MM.1S (cell line): ENCODE measurements at regions not wholly inside any gene's neighbourhood (a gene's known extent, or its start where the extent isn't known, plus 50 kb on each side); places are given as distances from the start of the nearest gene placed in this dataset.

Source experiments
- DNase-seq: peaks from one replicate; pipeline ENCODE4 v3.0.0-alpha.2; 2015
- H2AFZ ChIP-seq: fragments of 300-600 bp; sonication (generic); 2 replicates; pipeline ENCODE4 v1.6.0; 2016; ENCODE audit warnings: antibody characterized with exemption, low read length
- H3F3A ChIP-seq: fragments of 300-600 bp; sonication (generic); 2 replicates; pipeline ENCODE4 v1.6.1; 2016; ENCODE audit warnings: mild to moderate bottlenecking, antibody characterized with exemption, low read length, moderate library complexity, mixed read lengths; ENCODE audit not compliant: insufficient read depth
- H3K27ac ChIP-seq: fragments of 300-600 bp; sonication (generic); 2 replicates; pipeline ENCODE4 v1.5.1; 2016; ENCODE audit warnings: mild to moderate bottlenecking, low read length
- H3K27me3 ChIP-seq: fragments of 300-600 bp; sonication (generic); replicated peaks from 2 replicates; pipeline ENCODE4 v1.6.0; 2016; ENCODE audit warnings: low read length; ENCODE audit not compliant: insufficient read depth
- H3K36me3 ChIP-seq: fragments of 300-600 bp; sonication (generic); replicated peaks from 2 replicates; pipeline ENCODE4 v1.6.1; 2016; ENCODE audit warnings: mild to moderate bottlenecking, low read length, mixed read lengths; ENCODE audit not compliant: insufficient read depth
- H3K4me1 ChIP-seq: fragments of 300-600 bp; sonication (generic); 2 replicates; pipeline ENCODE4 v1.6.1; 2016; ENCODE audit warnings: low read length, mixed read lengths
- H3K4me2 ChIP-seq: fragments of 300-600 bp; sonication (generic); 2 replicates; pipeline ENCODE4 v1.6.0; 2016; ENCODE audit warnings: low read depth, low read length
- H3K4me3 ChIP-seq: fragments of 300-600 bp; sonication (generic); 2 replicates; pipeline ENCODE4 v1.5.1; 2016; ENCODE audit warnings: low read length, mixed read lengths
- H3K79me2 ChIP-seq: fragments of 300-600 bp; sonication (generic); 2 replicates; pipeline ENCODE4 v1.6.1; 2016; ENCODE audit warnings: mixed run types, low read length, mixed read lengths
- H3K9ac ChIP-seq: fragments of 300-600 bp; sonication (generic); 2 replicates; pipeline ENCODE4 v1.6.1; 2016; ENCODE audit warnings: low read length, mixed read lengths
- H3K9me2 ChIP-seq: fragments of 300-600 bp; sonication (generic); replicated peaks from 2 replicates; pipeline ENCODE4 v1.6.1; 2016; ENCODE audit warnings: mild to moderate bottlenecking, low read length, mixed read lengths; ENCODE audit not compliant: insufficient read depth
- H3K9me3 ChIP-seq: fragments of 300-600 bp; sonication (generic); replicated peaks from 2 replicates; pipeline ENCODE4 v1.6.1; 2016; ENCODE audit warnings: mild to moderate bottlenecking, low read length, mixed read lengths; ENCODE audit not compliant: insufficient read depth
- H4K20me1 ChIP-seq: fragments of 300-600 bp; sonication (generic); 2 replicates; pipeline ENCODE4 v1.6.1; 2016; ENCODE audit warnings: mild to moderate bottlenecking, low read length, moderate library complexity, mixed read lengths; ENCODE audit not compliant: insufficient read depth
- CTCF ChIP-seq: fragments of 300-600 bp; sonication (generic); IDR thresholded peaks from 2 replicates; pipeline ENCODE4 v1.5.1; 2016; ENCODE audit warnings: antibody characterized with exemption, low read length, mixed read lengths
- EZH2 ChIP-seq: fragments of 300-600 bp; sonication (generic); optimal IDR thresholded peaks from 2 replicates; pipeline ENCODE3; 2017; ENCODE audit warnings: low read depth, mild to moderate bottlenecking, antibody characterized with exemption, low read length, mixed read lengths
- EZH2phosphoT487 ChIP-seq: fragments of 300-600 bp; sonication (generic); IDR thresholded peaks from 2 replicates; pipeline ENCODE4 v1.6.1; 2018; ENCODE audit warnings: antibody characterized with exemption, low read length

GRCh38 chr6:151721671-151722070 lies 85.8 kb upstream of the ESR1 start:
- no peaks in the 10 kb centered on the region for H3K9me2 ChIP-seq
- H3K27ac ChIP-seq = no peak overlapping the region
- no peak overlapping the region for H2AFZ ChIP-seq
- no peaks in the 10 kb centered on the region for H3K9me3 ChIP-seq
- H3K4me1 ChIP-seq = no peaks in the 10 kb centered on the region
- no peak overlapping the region for H3K4me2 ChIP-seq
- H3K36me3 ChIP-seq = no peaks in the 10 kb centered on the region
- no peak overlapping the region for H3K4me3 ChIP-seq
- no peaks in the 10 kb centered on the region for H3F3A ChIP-seq
- no peaks in the 10 kb centered on the region for H3K79me2 ChIP-seq
- no peaks in the 10 kb centered on the region for H3K27me3 ChIP-seq
- H3K9ac ChIP-seq = no peak overlapping the region
- H4K20me1 ChIP-seq = no peaks in the 10 kb centered on the region
- no peak for TF ChIP-seq EZH2
- no peak for TF ChIP-seq CTCF
- no peak for TF ChIP-seq EZH2phosphoT487
- no peak for DNase-seq

- H3K36me3 ChIP-seq = no peaks in the 10 kb centered on the region
- TF ChIP-seq CTCF (no peak), EZH2phosphoT487 (no peak), EZH2 (no peak)
- no peaks in the 10 kb centered on the region for H3K4me1 ChIP-seq
- H3K27me3 ChIP-seq = no peaks in the 10 kb centered on the region
- no peaks in the 10 kb centered on the region for H3K79me2 ChIP-seq
- no peak overlapping the region for H2AFZ ChIP-seq
- H3K9me3 ChIP-seq = no peaks in the 10 kb centered on the region
- H4K20me1 ChIP-seq = no peaks in the 10 kb centered on the region
- no peak overlapping the region for H3K27ac ChIP-seq
- H3F3A ChIP-seq = no peaks in the 10 kb centered on the region
- H3K4me3 ChIP-seq = no peak overlapping the region
- H3K9me2 ChIP-seq = no peaks in the 10 kb centered on the region
- no peak for DNase-seq
- H3K9ac ChIP-seq = no peak overlapping the region
- H3K4me2 ChIP-seq = no peak overlapping the region
Observed at GRCh38 chr6:151722342-151722741, 85.1 kb upstream of the ESR1 start.

- Histone ChIP-seq H2AFZ (no peak overlapping the region), H3K9me3 (no peaks in the 10 kb centered on the region), H3K27me3 (no peaks in the 10 kb centered on the region), H3K4me1 (no peaks in the 10 kb centered on the region), H3K9me2 (no peaks in the 10 kb centered on the region), H3K79me2 (no peaks in the 10 kb centered on the region), H3K9ac (no peak overlapping the region), H3K27ac (no peak overlapping the region), H3F3A (no peaks in the 10 kb centered on the region), H4K20me1 (no peaks in the 10 kb centered on the region), H3K36me3 (no peaks in the 10 kb centered on the region), H3K4me3 (no peak overlapping the region), H3K4me2 (no peak overlapping the region)
- TF ChIP-seq EZH2 = no peak
- no peak for TF ChIP-seq EZH2phosphoT487
- TF ChIP-seq CTCF = no peak
- no peak for DNase-seq
Observed at GRCh38 chr6:151723152-151723551, 84.3 kb upstream of the ESR1 start.
